ENCODE measurements at regions not wholly inside any gene's neighbourhood (a gene's known extent, or its start where the extent isn't known, plus 50 kb on each side); places are given as distances from the start of the nearest gene placed in this dataset.
A peak's percentile ranks its signal among the peaks of the same experiment; 100 is the strongest.

DNA sequence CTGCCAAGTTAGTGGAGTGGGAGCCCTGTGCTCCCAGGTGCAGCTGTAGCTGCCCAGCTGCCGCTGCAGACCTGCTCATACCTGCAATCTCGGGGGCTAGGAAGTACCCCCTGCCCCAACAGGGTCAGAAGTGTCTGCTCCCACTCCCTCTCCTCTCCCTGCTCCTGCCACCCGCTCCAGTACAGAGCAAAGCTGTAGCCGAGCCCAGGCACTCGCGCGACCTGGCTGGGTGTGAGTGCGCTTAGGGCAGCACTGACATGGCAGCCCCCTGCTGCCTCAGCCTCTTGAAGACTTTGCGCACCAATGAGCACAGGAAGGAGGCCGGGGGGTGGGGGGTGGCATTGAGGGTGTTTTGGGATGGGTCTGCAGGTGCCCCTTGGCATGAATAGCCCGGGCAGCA, 1951.4 kb downstream of the SUCLG1 start:
- WGBS (ENCODE audit: low lambda C conversion rate, missing lambda C conversion rate) = 92% methylated on average over 11 of the region's 11 CpGs
- Histone ChIP-seq H3K4me3 (no peak overlapping the region), H3K36me3 (replicated peaks; ENCODE audit: insufficient read depth, low read depth) (no peaks in the 10 kb centered on the region), H3K9me2 (replicated peaks; ENCODE audit: insufficient read depth) (no peaks in the 10 kb centered on the region), H3K27me3 (no peaks in the 10 kb centered on the region), H3K4me1 (ENCODE audit: insufficient read depth) (no peaks in the 10 kb centered on the region), H3K27ac (no peak overlapping the region), H3K79me2 (no peaks in the 10 kb centered on the region), H2AFZ (no peak overlapping the region), H4K20me1 (ENCODE audit: insufficient read depth, poor library complexity, severe bottlenecking) (no peaks in the 10 kb centered on the region), H3K4me2 (no peak overlapping the region), H3K9me3 (ENCODE audit: low read depth) (no peaks in the 10 kb centered on the region)
- TF ChIP-seq EZH2phosphoT487 (IDR thresholded peaks at IDR 0.05; ENCODE audit: low read depth, severe bottlenecking, unreplicated experiment) (no peak), EZH2 (IDR thresholded peaks at IDR 0.05; ENCODE audit: borderline replicate concordance) (no peak)
- TF ChIP-seq, protein P1, sequence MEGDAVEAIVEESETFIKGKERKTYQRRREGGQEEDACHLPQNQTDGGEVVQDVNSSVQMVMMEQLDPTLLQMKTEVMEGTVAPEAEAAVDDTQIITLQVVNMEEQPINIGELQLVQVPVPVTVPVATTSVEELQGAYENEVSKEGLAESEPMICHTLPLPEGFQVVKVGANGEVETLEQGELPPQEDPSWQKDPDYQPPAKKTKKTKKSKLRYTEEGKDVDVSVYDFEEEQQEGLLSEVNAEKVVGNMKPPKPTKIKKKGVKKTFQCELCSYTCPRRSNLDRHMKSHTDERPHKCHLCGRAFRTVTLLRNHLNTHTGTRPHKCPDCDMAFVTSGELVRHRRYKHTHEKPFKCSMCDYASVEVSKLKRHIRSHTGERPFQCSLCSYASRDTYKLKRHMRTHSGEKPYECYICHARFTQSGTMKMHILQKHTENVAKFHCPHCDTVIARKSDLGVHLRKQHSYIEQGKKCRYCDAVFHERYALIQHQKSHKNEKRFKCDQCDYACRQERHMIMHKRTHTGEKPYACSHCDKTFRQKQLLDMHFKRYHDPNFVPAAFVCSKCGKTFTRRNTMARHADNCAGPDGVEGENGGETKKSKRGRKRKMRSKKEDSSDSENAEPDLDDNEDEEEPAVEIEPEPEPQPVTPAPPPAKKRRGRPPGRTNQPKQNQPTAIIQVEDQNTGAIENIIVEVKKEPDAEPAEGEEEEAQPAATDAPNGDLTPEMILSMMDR (IDR thresholded peaks at IDR 0.05; ENCODE audit: poor library complexity) = no peak
- DNase-seq (ENCODE audit: low spot score) = no peak

GRCh38 chr2:82501217-82501616, 1957.9 kb downstream of the SUCLG1 start:
- TF ChIP-seq, protein P1 (IDR thresholded peaks at IDR 0.05; ENCODE audit: poor library complexity) = no peak
- TF ChIP-seq EZH2 (IDR thresholded peaks at IDR 0.05; ENCODE audit: borderline replicate concordance) (no peak), EZH2phosphoT487 (IDR thresholded peaks at IDR 0.05; ENCODE audit: low read depth, severe bottlenecking, unreplicated experiment) (no peak)
- Histone ChIP-seq H3K4me1 (ENCODE audit: insufficient read depth) (no peaks in the 10 kb centered on the region), H3K4me3 (no peak overlapping the region), H3K79me2 (no peaks in the 10 kb centered on the region), H3K4me2 (no peak overlapping the region), H3K36me3 (replicated peaks; ENCODE audit: insufficient read depth, low read depth) (no peaks in the 10 kb centered on the region), H4K20me1 (ENCODE audit: insufficient read depth, poor library complexity, severe bottlenecking) (no peaks in the 10 kb centered on the region), H3K9me2 (replicated peaks; ENCODE audit: insufficient read depth) (no peaks in the 10 kb centered on the region), H3K27me3 (no peaks in the 10 kb centered on the region), H3K9me3 (ENCODE audit: low read depth) (peaks cover 8% of the 10 kb centered on the region), H2AFZ (no peak overlapping the region), H3K27ac (no peak overlapping the region)
- 82% methylated on average over 4 of the region's 4 CpGs for WGBS (ENCODE audit: low lambda C conversion rate, missing lambda C conversion rate)
- no peak for DNase-seq (ENCODE audit: low spot score)

GRCh38 chr2:82498777-82499443, 1960.2 kb downstream of the SUCLG1 start:
- Histone ChIP-seq H3K4me1 (ENCODE audit: insufficient read depth) (no peaks in the 10 kb centered on the region), H4K20me1 (ENCODE audit: insufficient read depth, poor library complexity, severe bottlenecking) (no peaks in the 10 kb centered on the region), H3K27me3 (no peaks in the 10 kb centered on the region), H2AFZ (no peak overlapping the region), H3K79me2 (no peaks in the 10 kb centered on the region), H3K9me2 (replicated peaks; ENCODE audit: insufficient read depth) (no peaks in the 10 kb centered on the region), H3K4me3 (no peak overlapping the region), H3K36me3 (replicated peaks; ENCODE audit: insufficient read depth, low read depth) (no peaks in the 10 kb centered on the region), H3K4me2 (peak overlapping the region; percentile 10), H3K27ac (no peak overlapping the region), H3K9me3 (ENCODE audit: low read depth) (peaks cover 8% of the 10 kb centered on the region)
- TF ChIP-seq EZH2 (IDR thresholded peaks at IDR 0.05; ENCODE audit: borderline replicate concordance) (no peak), EZH2phosphoT487 (IDR thresholded peaks at IDR 0.05; ENCODE audit: low read depth, severe bottlenecking, unreplicated experiment) (no peak)
- TF ChIP-seq, protein P1 (IDR thresholded peaks at IDR 0.05; ENCODE audit: poor library complexity) = no peak
- no peak for DNase-seq (ENCODE audit: low spot score)
- 59% methylated on average over 6 of the region's 6 CpGs for WGBS (ENCODE audit: low lambda C conversion rate, missing lambda C conversion rate)
